ENCODE measurements at regions not wholly inside any gene's neighbourhood (a gene's known extent, or its start where the extent isn't known, plus 50 kb on each side); places are given as distances from the start of the nearest gene placed in this dataset.
"Not testable (repeated sequence)": the region's sequence is repeated elsewhere in the genome, so short reads cannot be mapped to it uniquely, and the experiment has no call there.

- no peaks in the 10 kb centered on the region for H3K27me3 ChIP-seq (ENCODE audit: control insufficient read depth, insufficient read depth, low read length)
- no peak for DNase-seq (ENCODE audit: low read depth)
- H3K4me3 ChIP-seq (ENCODE audit: low read depth, low read length), result no peak overlapping the region
- no peak for FAIRE-seq
- no peaks in the 10 kb centered on the region for H3K36me3 ChIP-seq (ENCODE audit: control insufficient read depth, insufficient read depth, low read length)
- TF ChIP-seq CTCF (IDR thresholded peaks at IDR 0.05; ENCODE audit: insufficient read depth, low read length, severe bottlenecking), result no peak
Observed at GRCh38 chr3:80734483-80734882, 966.7 kb upstream of the ROBO1 start.

- DNase-seq (ENCODE audit: low read depth), result peak; percentile 22
- no peaks in the 10 kb centered on the region for H3K27me3 ChIP-seq (ENCODE audit: control insufficient read depth, insufficient read depth, low read length)
- no peak for TF ChIP-seq CTCF (IDR thresholded peaks at IDR 0.05; ENCODE audit: insufficient read depth, low read length, severe bottlenecking)
- FAIRE-seq, result no peak
- no peak overlapping the region for H3K4me3 ChIP-seq (ENCODE audit: low read depth, low read length)
- H3K36me3 ChIP-seq (ENCODE audit: control insufficient read depth, insufficient read depth, low read length), result no peaks in the 10 kb centered on the region
Observed at GRCh38 chr3:80733522-80734176, 965.9 kb upstream of the ROBO1 start.

- FAIRE-seq; H3K4me3 ChIP-seq (ENCODE audit: low read depth, low read length); DNase-seq (ENCODE audit: low read depth); H3K27me3 ChIP-seq (ENCODE audit: control insufficient read depth, insufficient read depth, low read length); H3K36me3 ChIP-seq (ENCODE audit: control insufficient read depth, insufficient read depth, low read length): not testable (repeated sequence)
Observed at GRCh38 chr3:80727561-80727960, 959.8 kb upstream of the ROBO1 start.

- not testable (repeated sequence) for DNase-seq (ENCODE audit: low read depth); H3K27me3 ChIP-seq (ENCODE audit: control insufficient read depth, insufficient read depth, low read length); FAIRE-seq
Observed at GRCh38 chr3:80709597-80710322, 942.0 kb upstream of the ROBO1 start.

GRCh38 chr3:80705290-80705689 is 937.5 kb upstream of the ROBO1 start:
- Histone ChIP-seq H3K36me3 (ENCODE audit: control insufficient read depth, insufficient read depth, low read length) (no peaks in the 10 kb centered on the region), H3K27me3 (ENCODE audit: control insufficient read depth, insufficient read depth, low read length) (no peaks in the 10 kb centered on the region), H3K4me3 (ENCODE audit: low read depth, low read length) (no peak overlapping the region)
- TF ChIP-seq CTCF (IDR thresholded peaks at IDR 0.05; ENCODE audit: insufficient read depth, low read length, severe bottlenecking), result no peak
- DNase-seq (ENCODE audit: low read depth) (no peak), FAIRE-seq (no peak)

More at GRCh38 chr3:80709597-80710322, 942.0 kb upstream of the ROBO1 start:
- H3K36me3 ChIP-seq (ENCODE audit: control insufficient read depth, insufficient read depth, low read length); H3K4me3 ChIP-seq (ENCODE audit: low read depth, low read length): not testable (repeated sequence)

GRCh38 chr3:80701349-80701748 is 933.6 kb upstream of the ROBO1 start:
- Histone ChIP-seq H3K36me3 (ENCODE audit: control insufficient read depth, insufficient read depth, low read length) (no peaks in the 10 kb centered on the region), H3K27me3 (ENCODE audit: control insufficient read depth, insufficient read depth, low read length) (no peaks in the 10 kb centered on the region), H3K4me3 (ENCODE audit: low read depth, low read length) (no peak overlapping the region)
- no peak for FAIRE-seq
- no peak for TF ChIP-seq CTCF (IDR thresholded peaks at IDR 0.05; ENCODE audit: insufficient read depth, low read length, severe bottlenecking)
- no peak for DNase-seq (ENCODE audit: low read depth)

Data from bronchial epithelial cell (primary cell).